OCI-LY3 (cell line): ENCODE measurements at regions not wholly inside any gene's neighbourhood (a gene's known extent, or its start where the extent isn't known, plus 50 kb on each side); places are given as distances from the start of the nearest gene placed in this dataset.

Experiments used
- CTCF ChIP-seq: fragments of 200-600, 300-600 bp; sonication (generic); IDR thresholded peaks from 2 replicates; pipeline ENCODE4 v1.5.1; 2014; ENCODE audit warnings: antibody characterized with exemption, low read length, low read depth
- EZH2phosphoT487 ChIP-seq: fragments of 200-600 bp; shearing (Covaris generic); IDR thresholded peaks from 2 replicates; pipeline ENCODE4 v1.6.1; 2018; ENCODE audit warnings: antibody characterized with exemption, mixed run types, low read depth

GRCh38 chr4:103774326-103774825 is 54.6 kb upstream of the TACR3 start:
- TF ChIP-seq CTCF (no peak), EZH2phosphoT487 (no peak)
